ENCODE measurements at regions not wholly inside any gene's neighbourhood (a gene's known extent, or its start where the extent isn't known, plus 50 kb on each side); places are given as distances from the start of the nearest gene placed in this dataset.
"Not testable (repeated sequence)": the region's sequence is repeated elsewhere in the genome, so short reads cannot be mapped to it uniquely, and the experiment has no call there.

- no peak for DNase-seq
Observed at GRCh38 chr6:67160820-67161219, 1453.8 kb upstream of the EYS start.

GRCh38 chr6:67141005-67141404 is 1434.0 kb upstream of the EYS start:
- no peak for DNase-seq

DNA sequence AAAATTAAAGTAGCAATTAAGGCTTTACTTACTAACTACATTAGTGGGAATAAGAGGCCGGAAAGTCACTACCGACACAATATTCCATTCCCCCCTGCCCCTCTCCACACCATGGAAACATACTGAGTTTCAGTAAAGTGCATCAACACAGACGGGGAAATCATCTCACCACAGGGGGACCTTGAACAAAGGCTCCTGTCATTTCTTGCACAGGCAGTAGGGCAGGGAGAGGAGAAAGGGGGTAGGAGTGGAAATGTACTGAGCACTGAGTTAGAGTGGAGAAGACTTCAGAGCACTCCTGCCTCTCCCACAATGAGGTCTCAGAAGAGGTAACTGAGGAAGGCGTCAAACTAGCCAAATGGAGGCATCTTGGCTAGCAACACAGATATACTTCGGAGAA is 1426.9 kb upstream of the EYS start:
- DNase-seq: no peak

DNA sequence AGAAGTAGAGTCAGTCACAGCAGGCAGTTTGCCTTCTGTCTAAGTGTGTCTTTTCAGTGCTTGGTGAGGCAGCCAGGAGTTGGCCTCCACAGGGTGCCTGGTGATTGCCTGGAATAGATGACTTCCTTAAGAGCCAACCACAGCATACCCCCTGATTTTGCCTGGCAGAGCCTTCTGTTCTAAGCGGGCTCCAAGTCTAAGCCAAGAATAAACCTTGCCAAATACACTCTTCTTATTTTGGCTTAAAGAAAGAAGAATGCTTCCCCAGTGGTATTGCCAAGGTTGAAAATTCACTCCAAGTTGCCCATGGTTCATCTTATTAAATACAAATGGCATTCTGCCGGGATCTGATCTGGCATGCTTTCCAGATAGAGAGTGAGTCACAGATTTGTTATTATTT is 1424.8 kb upstream of the EYS start:
- DNase-seq: no peak

- DNase-seq: no peak
Observed at GRCh38 chr6:67129780-67130179, 1422.8 kb upstream of the EYS start.

- DNase-seq: no peak
Observed at GRCh38 chr6:67127041-67127440, 1420.0 kb upstream of the EYS start.

- no peak for DNase-seq
Observed at GRCh38 chr6:67121115-67121514, 1414.1 kb upstream of the EYS start.

- DNase-seq: no peak
Observed at GRCh38 chr6:67112120-67112519, 1405.1 kb upstream of the EYS start.

DNA sequence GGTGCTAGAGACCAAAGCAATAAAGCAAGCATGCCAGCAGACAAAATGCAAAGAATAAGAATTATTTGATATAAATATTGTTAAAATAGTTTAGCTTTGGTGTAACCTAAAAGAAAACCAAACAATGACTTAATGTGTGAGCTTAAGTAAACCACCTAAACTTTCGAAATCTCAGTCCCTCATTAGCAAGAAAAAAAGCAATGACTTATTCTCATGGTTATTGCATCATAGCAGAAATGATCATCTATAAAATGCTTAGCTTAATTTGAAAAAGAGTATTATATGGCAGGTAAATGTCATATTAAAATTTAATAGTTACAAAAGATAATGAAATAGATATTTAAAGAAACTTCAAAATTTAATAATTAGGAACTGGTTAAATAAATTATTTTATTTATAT is 1395.7 kb upstream of the EYS start:
- DNase-seq: no peak

DNA sequence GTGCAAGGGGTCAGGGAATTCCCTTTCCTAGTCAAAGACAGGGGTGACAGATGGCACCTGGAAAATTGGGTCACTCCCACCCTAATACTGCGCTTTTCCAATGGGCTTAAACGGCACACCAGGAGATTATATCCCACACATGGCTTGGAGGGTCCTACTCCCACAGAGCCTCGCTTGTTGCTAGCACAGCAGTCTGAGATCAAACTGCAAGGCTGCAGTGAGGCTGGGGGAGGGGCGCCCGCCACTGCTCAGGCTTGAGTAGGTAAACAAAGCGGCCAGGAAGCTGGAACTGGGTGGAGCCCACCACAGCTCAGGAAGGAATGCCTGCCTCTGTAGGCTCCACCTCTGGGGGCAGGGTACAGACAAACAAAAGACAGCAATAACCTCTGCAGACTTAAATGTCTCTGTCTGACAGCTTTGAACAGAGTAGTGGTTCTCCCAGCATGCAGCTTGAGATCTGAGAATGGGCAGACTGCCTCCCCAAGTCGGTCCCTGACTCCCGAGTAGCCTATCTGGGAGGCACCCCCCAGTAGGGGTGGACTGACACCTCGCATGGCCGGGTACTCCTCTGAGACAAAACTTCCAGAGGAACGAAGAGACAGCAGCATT is 1388.7 kb upstream of the EYS start:
- not testable (repeated sequence) for DNase-seq

- DNase-seq: no peak
Observed at GRCh38 chr6:67094431-67094946, 1387.5 kb upstream of the EYS start.

DNA sequence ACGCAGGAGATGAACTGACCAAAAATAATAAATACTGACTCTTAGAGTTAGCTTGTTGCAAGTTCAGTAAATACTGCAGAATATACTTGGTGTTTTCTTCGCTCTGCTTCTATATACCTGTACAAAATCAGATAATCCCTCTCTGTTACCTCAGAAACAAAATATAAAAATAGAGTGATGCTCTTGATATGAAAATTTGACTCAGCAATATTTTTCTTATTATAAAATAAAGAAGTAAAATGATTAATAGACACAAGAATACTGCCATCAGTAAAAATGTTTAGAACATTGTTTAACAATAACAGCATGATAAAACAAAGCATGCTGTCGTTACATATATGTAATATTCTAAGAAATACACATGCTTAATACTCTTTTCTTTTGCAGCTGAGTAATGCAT is 1366.9 kb upstream of the EYS start:
- no peak for DNase-seq

DNA sequence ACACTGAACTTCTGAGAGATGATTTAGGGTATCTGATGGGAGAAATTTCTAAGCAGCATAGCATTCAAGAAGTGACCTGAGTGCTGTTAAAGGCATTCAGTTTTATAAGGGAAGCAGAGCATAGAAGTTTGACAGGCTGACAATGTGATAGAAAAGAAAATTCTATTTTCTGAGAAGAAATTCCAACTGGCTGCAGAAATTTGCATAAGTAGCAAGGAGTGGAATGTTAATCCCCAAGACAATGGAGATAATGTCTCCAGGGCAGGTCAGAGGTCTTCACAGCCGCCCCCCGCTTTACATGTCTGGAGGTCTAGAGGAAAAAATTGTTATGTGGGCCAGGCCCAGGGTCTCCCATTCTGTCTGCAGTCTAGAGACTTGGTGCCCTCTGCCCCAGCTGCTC is 1361.8 kb upstream of the EYS start:
- DNase-seq: no peak

DNA sequence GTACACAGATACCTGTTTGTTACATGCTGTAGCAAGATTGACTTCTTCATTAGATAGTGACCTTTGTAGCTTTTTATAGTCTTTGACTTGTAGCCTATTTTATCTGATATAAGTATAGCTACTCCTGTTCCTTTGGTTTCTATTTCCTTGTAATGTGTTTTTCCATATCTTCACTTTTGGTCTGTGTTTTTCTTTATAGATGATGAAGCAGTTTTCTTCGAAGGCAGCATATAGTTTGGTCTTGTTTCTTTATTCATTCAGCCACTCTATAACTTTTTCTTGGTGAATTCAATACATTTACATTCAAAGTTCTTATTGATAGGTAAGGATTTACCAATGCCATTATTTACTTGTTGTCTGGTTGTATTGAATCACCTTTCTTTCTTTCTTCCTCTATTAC is 1357.3 kb upstream of the EYS start:
- DNase-seq: no peak

DNA sequence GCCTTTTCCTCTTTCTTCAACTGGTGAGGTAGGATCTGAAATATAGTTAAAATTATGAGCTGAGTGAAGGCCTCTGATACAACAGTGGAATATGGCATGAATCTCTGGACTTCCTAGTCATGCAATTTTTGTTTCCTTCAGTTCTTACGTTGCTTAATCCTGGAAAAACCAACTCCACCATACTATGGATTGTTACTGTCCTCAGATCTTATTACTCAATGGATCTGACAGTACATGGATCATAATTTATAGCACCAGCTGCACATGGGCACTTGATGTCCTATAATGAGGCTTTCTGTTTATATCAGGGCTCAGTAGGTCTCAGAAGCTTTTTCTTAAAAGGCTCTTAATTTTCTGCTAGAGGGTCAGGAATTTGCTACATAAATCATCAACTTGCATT is 1341.0 kb upstream of the EYS start:
- DNase-seq: no peak

DNA sequence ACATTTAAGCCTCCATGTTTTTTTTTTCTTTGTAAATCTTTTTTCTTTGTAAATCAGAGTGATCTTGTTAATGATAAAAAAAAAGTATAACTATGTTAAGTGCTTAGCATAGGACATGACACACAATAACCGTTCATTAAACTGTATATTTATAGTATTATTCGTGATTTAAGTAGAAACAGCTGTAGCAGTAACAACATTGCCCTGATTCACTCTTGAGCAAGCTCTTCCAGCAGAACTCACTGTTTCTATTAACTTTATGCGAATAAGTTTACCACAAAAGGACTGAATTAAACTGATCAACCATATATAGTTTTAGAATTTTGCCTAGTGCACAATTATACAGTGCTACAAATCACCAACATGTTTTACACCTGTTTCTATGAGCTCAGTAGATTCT is 1338.0 kb upstream of the EYS start:
- DNase-seq: no peak

DNA sequence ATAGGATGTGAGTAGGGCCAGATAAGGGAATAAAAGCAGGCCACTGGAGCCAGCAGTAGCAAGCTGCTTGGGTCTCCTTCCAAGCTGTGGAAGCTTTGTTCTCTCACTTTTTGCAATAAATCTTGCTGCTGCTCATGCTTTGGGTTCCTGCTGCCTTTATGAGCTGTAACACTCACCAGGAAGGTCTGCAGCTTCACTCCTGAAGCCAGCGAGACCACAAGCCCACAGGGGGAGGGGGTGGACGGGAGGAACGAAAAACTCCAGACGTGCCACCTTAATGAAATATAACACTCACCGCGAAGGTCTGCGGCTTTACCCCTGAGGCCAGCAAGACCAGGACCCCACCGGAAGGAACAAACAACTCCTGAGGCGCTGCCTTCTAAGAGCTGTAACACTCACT is 1324.4 kb upstream of the EYS start:
- no peak for DNase-seq

DNA sequence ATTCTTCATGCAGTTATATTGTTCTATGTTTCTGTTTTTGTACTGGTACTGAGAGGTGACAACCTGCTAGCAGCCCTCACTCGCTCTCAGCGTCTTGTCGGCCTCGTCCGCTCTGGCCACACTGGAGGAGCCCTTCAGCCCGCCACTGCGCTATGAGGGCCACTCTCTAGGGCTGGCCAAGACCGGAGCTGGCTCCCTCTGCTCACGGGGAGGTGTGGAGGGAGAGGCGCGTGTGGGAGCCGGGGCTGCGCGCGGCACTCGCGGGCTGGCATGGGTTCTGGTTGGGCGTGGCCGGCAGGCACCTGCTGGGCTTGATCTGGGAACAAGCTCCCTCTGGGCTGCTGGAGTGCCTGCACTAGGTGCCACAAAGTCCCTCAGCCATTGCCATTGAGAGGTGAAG is 1323.8 kb upstream of the EYS start:
- DNase-seq: no peak

DNA sequence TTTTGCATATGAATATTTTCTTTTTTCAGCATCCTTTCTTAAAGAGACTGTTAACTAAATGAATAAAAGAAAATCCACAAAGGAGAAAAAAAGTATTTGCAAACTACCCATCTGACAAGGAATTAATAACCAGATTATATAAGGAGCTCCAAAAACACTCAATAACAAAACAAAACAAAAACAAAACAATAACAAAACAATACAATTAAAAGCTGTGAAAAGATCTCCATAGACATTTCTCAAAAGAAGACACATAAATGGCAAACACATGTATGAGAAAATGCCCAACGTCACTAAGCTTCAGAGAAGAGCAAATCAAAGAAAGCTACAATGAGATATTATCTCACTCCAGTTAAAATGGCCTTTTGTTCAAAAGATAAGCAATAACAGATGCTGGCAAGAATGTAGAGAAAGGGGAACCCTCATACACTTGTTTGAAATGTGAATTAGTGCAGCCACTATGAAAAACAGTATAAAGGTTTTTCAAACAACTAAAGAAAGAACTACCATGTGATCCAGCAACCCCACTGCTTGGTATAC is 1310.0 kb upstream of the EYS start:
- no peak for DNase-seq

GRCh38 chr6:67011441-67011840 is 1304.4 kb upstream of the EYS start:
- DNase-seq: no peak

DNA sequence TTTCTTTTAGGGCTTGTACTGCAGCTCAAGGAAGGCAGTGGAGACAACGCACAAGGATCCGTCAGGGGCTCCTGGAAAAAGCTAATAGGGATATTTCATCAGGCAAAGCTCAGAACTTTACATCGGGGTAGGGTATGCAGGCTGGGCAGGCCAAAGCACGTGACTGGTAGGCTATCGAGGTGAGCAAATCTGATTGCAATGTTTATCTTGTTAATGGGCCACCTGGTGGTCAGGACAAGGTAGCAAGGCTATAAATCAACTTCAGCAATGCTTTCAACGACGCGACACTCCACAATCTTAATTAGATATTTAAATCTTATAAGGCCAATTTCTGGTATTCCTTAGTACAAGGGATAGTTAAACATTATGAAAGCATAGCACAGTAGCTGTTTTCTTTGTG is 1302.8 kb upstream of the EYS start:
- no peak for DNase-seq

DNA sequence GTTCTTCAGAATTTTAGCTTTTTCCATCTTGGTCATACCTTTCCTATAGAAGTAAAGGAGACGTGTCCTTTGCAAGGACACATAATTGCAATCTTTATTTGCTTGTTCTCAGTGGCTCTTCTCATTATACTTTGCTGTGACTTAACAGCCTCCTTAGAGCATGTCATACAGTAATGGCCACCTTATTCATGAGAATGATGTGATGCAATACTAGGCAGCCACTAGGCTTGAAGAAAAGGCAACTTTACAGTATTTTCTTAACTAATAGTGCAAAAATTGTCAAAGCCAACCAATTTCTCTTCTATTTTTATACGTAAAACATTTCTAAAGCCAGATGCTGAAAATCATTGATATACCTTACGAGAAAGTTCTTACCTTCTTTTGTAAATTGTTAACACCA is 1296.8 kb upstream of the EYS start:
- no peak for DNase-seq

- no peak for DNase-seq
Observed at GRCh38 chr6:67000121-67000520, 1293.1 kb upstream of the EYS start.

DNA sequence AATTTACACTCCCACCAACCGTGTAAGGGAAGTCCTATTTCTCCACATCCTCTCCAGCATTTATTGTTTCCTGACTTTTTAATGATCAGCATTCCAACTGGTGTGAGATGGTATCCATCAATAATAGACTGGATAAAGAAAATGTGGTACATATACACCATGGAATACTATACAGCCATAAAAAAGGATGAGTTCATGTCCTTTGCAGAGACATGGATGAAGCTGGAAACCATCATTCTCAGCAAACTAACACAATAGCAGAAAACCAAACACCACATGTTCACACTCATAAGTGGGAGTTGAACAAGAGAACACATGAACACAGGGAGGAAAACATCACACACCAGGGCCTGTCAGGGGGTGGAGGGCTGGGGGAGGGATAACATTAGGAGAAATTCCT is 1290.6 kb upstream of the EYS start:
- DNase-seq: not testable (repeated sequence)

GRCh38 chr6:66995669-66996068 is 1288.6 kb upstream of the EYS start:
- DNase-seq: no peak
